Neural progenitor cell (in vitro differentiated cells): ENCODE measurements at regions not wholly inside any gene's neighbourhood (a gene's known extent, or its start where the extent isn't known, plus 50 kb on each side); places are given as distances from the start of the nearest gene placed in this dataset.

Source experiments
- EZH2 ChIP-seq: fragments of 200-600 bp; sonication (generic); IDR thresholded peaks from 2 replicates; pipeline ENCODE4 v1.6.1; 2017; ENCODE audit warnings: antibody characterized with exemption, mild to moderate bottlenecking, moderate library complexity
- EZH2phosphoT487 ChIP-seq: fragments of 200-600 bp; sonication (generic); IDR thresholded peaks from 2 replicates; pipeline ENCODE4 v1.6.1; 2017; ENCODE audit warnings: antibody characterized with exemption
- TF ChIP-seq, protein P1 (sequence below): fragments of 200-600 bp; sonication (generic); IDR thresholded peaks from 2 replicates; pipeline ENCODE4 v1.5.1; 2017; ENCODE audit warnings: antibody characterized with exemption, mild to moderate bottlenecking

GRCh38 chr15:30030345-30030744, 52.4 kb upstream of the GOLGA8J start:
- TF ChIP-seq, protein P1, sequence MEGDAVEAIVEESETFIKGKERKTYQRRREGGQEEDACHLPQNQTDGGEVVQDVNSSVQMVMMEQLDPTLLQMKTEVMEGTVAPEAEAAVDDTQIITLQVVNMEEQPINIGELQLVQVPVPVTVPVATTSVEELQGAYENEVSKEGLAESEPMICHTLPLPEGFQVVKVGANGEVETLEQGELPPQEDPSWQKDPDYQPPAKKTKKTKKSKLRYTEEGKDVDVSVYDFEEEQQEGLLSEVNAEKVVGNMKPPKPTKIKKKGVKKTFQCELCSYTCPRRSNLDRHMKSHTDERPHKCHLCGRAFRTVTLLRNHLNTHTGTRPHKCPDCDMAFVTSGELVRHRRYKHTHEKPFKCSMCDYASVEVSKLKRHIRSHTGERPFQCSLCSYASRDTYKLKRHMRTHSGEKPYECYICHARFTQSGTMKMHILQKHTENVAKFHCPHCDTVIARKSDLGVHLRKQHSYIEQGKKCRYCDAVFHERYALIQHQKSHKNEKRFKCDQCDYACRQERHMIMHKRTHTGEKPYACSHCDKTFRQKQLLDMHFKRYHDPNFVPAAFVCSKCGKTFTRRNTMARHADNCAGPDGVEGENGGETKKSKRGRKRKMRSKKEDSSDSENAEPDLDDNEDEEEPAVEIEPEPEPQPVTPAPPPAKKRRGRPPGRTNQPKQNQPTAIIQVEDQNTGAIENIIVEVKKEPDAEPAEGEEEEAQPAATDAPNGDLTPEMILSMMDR, result no peak
- TF ChIP-seq EZH2 (no peak), EZH2phosphoT487 (no peak)
